Trophoblast cell (in vitro differentiated cells and primary cell): ENCODE measurements at regions not wholly inside any gene's neighbourhood (a gene's known extent, or its start where the extent isn't known, plus 50 kb on each side); places are given as distances from the start of the nearest gene placed in this dataset.
A peak's percentile ranks its signal among the peaks of the same experiment; 100 is the strongest.

Source experiments
- DNase-seq, 2 donors: peaks; one replicate each; pipeline ENCODE4 v3.0.0-alpha.2; 2016
- H2AFZ ChIP-seq: 2 replicates; pipeline ENCODE4 v1.6.1; 2013; ENCODE audit warnings: low read length, moderate library complexity, mild to moderate bottlenecking; ENCODE audit not compliant: insufficient read depth, poor library complexity
- H2AK5ac ChIP-seq: 2 replicates; pipeline ENCODE4 v1.6.1; 2013; ENCODE audit warnings: mild to moderate bottlenecking, low read length
- H2BK120ac ChIP-seq: 2 replicates; pipeline ENCODE4 v1.6.1; 2013; ENCODE audit warnings: low read length, mild to moderate bottlenecking, moderate library complexity; ENCODE audit not compliant: insufficient read depth, poor library complexity
- H2BK12ac ChIP-seq: 2 replicates; pipeline ENCODE4 v1.6.1; 2013; ENCODE audit warnings: mild to moderate bottlenecking, low read length, moderate library complexity
- H2BK5ac ChIP-seq: 2 replicates; pipeline ENCODE4 v1.6.1; 2013; ENCODE audit warnings: low read length, low read depth, moderate library complexity, mild to moderate bottlenecking; ENCODE audit not compliant: poor library complexity
- H3K14ac ChIP-seq: 2 replicates; pipeline ENCODE4 v1.6.1; 2013; ENCODE audit warnings: mild to moderate bottlenecking, low read length
- H3K18ac ChIP-seq: 2 replicates; pipeline ENCODE4 v1.6.1; 2013; ENCODE audit warnings: mild to moderate bottlenecking, low read length
- H3K23ac ChIP-seq: 2 replicates; pipeline ENCODE4 v1.6.1; 2013; ENCODE audit warnings: low read length
- H3K27ac ChIP-seq: 2 replicates; pipeline ENCODE4 v1.5.1; 2013; ENCODE audit warnings: low read depth, mild to moderate bottlenecking, inconsistent platforms, low read length, moderate library complexity
- H3K27me3 ChIP-seq: 2 replicates; pipeline ENCODE4 v1.6.1; 2013; ENCODE audit warnings: inconsistent platforms, mild to moderate bottlenecking, low read length, moderate library complexity; ENCODE audit not compliant: insufficient read depth
- H3K36me3 ChIP-seq, 2 experiments: 1 replicate in 1 of 2; 2 replicates in 1 of 2; pipeline ENCODE4 v1.6.1; 2013; ENCODE audit warnings: low read length in 2 of 2, mild to moderate bottlenecking in 2 of 2, moderate library complexity in 1 of 2; ENCODE audit not compliant: insufficient read depth in 2 of 2, control insufficient read depth in 1 of 2
- H3K4ac ChIP-seq: 2 replicates; pipeline ENCODE4 v1.6.1; 2013; ENCODE audit warnings: low read depth, mild to moderate bottlenecking, low read length, moderate library complexity
- H3K4me1 ChIP-seq, 2 experiments: 1 replicate in 1 of 2; 2 replicates in 1 of 2; pipeline ENCODE4 v1.6.1; 2013; ENCODE audit warnings: low read length in 2 of 2, mild to moderate bottlenecking in 2 of 2, moderate library complexity in 1 of 2; ENCODE audit not compliant: insufficient read depth in 2 of 2, control insufficient read depth in 1 of 2
- H3K4me2 ChIP-seq: 2 replicates; pipeline ENCODE4 v1.6.1; 2013; ENCODE audit warnings: inconsistent platforms, mild to moderate bottlenecking, low read length, moderate library complexity
- H3K4me3 ChIP-seq: 2 replicates; pipeline ENCODE4 v1.5.1; 2013; ENCODE audit warnings: mild to moderate bottlenecking, low read depth, low read length, inconsistent platforms
- H3K79me1 ChIP-seq: one replicate; pipeline ENCODE4 v1.6.1; 2013; ENCODE audit warnings: low read length
- H3K79me2 ChIP-seq: 2 replicates; pipeline ENCODE4 v1.6.1; 2013; ENCODE audit warnings: low read length, mild to moderate bottlenecking; ENCODE audit not compliant: control insufficient read depth, insufficient read depth, poor library complexity
- H3K9ac ChIP-seq: 2 replicates; pipeline ENCODE4 v1.6.1; 2013; ENCODE audit warnings: mild to moderate bottlenecking, low read length
- H3K9me3 ChIP-seq: 2 replicates; pipeline ENCODE4 v1.6.1; 2013; ENCODE audit warnings: low read depth, mild to moderate bottlenecking, control low read depth, inconsistent platforms, low read length; ENCODE audit not compliant: insufficient read depth
- H4K12ac ChIP-seq: 2 replicates; pipeline ENCODE4 v1.6.1; 2013; ENCODE audit warnings: low read depth, mild to moderate bottlenecking, low read length, moderate library complexity
- H4K8ac ChIP-seq: 2 replicates; pipeline ENCODE4 v1.6.1; 2013; ENCODE audit warnings: low read depth, mild to moderate bottlenecking, low read length, moderate library complexity
- H4K91ac ChIP-seq: one replicate; pipeline ENCODE4 v1.6.1; 2013; ENCODE audit warnings: low read depth, mild to moderate bottlenecking, low read length, moderate library complexity
- WGBS: extraction: QIAGEN DNeasy Blood & Tissue Kit; methylation state at CpG from one replicate; pipeline ENCODE4 v1.1.7; 2013; ENCODE audit warnings: missing lambda C conversion rate; ENCODE audit not compliant: insufficient read length, insufficient coverage; ENCODE audit errors: extremely low coverage; 5-methylcytosine and 5-hydroxymethylcytosine counted together

GRCh38 chr6:166253778-166254204 is 54.4 kb downstream of the PRR18 start:
- Histone ChIP-seq H3K4me2 (peak overlapping the region; percentile 94), H3K79me2 (no peaks in the 10 kb centered on the region), H3K9me3 (peaks cover 2% of the 10 kb centered on the region), H3K9ac (no peak overlapping the region), H3K4ac (no peak overlapping the region), H2BK120ac (no peak overlapping the region), H3K4me1 (peaks cover 2 to 3% of the 10 kb centered on the region in 2 experiments), H2BK5ac (no peak overlapping the region), H3K27ac (no peak overlapping the region), H2AFZ (peak overlapping the region; percentile 67), H3K79me1 (no peaks in the 10 kb centered on the region), H2BK12ac (no peak overlapping the region), H4K8ac (no peak overlapping the region), H3K14ac (no peak overlapping the region), H3K27me3 (peaks cover 11% of the 10 kb centered on the region), H3K18ac (no peak overlapping the region), H3K4me3 (no peak overlapping the region), H2AK5ac (no peak overlapping the region), H3K36me3 (no peaks in the 10 kb centered on the region), H4K12ac (no peak overlapping the region), H3K23ac (no peak overlapping the region), H4K91ac (no peak overlapping the region)
- DNase-seq, result peak in 1 of 2 donors; percentile 28
- WGBS, result no CpG with 5 or more reads among the region's 26 CpGs

DNA sequence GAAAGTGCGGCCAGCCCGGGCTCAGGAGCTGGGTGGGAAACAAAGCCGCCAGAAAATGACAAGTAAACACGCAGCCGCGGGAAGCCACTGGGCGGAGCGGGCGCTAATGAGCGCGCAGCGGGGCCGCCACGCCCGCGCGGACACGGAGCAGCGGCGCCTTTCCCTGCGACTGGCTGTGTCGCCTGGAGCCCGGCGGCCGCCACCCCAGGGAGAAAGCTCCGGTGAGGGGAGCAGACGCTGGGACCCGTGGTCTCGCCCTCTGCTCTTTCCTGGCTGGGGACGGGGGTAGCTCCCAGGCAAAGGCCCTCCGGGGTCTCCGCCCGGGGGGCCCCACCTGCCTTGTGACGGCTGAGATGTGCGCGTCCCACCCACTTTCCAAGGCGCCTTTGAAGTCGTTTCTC is 54.9 kb downstream of the PRR18 start:
- no CpG with 5 or more reads among the region's 38 CpGs for WGBS
- H2BK12ac ChIP-seq, result no peak overlapping the region
- DNase-seq, result peak in 1 of 2 donors; percentile 16

DNA sequence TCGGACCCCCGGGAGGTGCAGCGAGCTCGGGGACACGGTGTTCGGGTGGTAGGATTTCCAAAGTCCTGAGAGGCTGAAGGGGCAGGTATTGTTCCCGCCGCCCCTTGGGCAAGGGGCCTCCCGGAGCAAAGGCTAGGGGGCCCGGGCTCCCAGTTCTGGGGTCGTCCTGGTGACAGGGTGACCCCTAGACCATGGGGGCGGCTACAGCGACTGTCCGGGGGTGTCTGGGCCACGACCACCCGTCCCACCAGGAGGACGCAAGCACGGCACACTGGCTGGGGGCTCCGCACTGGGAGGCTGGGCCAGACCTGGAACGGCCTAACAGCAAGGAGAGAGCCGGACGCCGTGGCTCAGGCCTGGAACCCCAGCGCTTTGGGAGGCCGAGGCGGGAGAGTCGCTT is 55.6 kb downstream of the PRR18 start:
- Histone ChIP-seq H3K23ac (no peak overlapping the region), H3K4me3 (no peak overlapping the region), H3K27me3 (peaks cover 11% of the 10 kb centered on the region), H2AK5ac (no peak overlapping the region), H4K12ac (no peak overlapping the region), H3K4me2 (no peak overlapping the region), H2BK120ac (no peak overlapping the region), H2AFZ (no peak overlapping the region), H4K8ac (no peak overlapping the region), H3K36me3 (no peaks in the 10 kb centered on the region), H2BK5ac (no peak overlapping the region), H3K4ac (no peak overlapping the region), H3K18ac (no peak overlapping the region), H3K4me1 (peaks cover 2 to 3% of the 10 kb centered on the region in 2 experiments), H3K79me2 (no peaks in the 10 kb centered on the region), H3K27ac (no peak overlapping the region), H4K91ac (no peak overlapping the region), H2BK12ac (no peak overlapping the region), H3K9ac (no peak overlapping the region), H3K79me1 (no peaks in the 10 kb centered on the region), H3K14ac (no peak overlapping the region), H3K9me3 (peaks cover 2% of the 10 kb centered on the region)
- no CpG with 5 or more reads among the region's 27 CpGs for WGBS
- no peak for DNase-seq

More for the DNA sequence above, 54.9 kb downstream of the PRR18 start:
- no peaks in the 10 kb centered on the region for H3K79me1 ChIP-seq
- peak overlapping the region; percentile 72 for H2AFZ ChIP-seq
- H3K36me3 ChIP-seq, result no peaks in the 10 kb centered on the region
- peak overlapping the region; percentile 59 for H3K4me3 ChIP-seq
- no peaks in the 10 kb centered on the region for H3K79me2 ChIP-seq
- no peak overlapping the region for H2AK5ac ChIP-seq
- H4K8ac ChIP-seq, result no peak overlapping the region
- H3K14ac ChIP-seq, result no peak overlapping the region
- H2BK120ac ChIP-seq, result no peak overlapping the region
- H4K91ac ChIP-seq, result no peak overlapping the region
- H3K9ac ChIP-seq, result no peak overlapping the region
- no peak overlapping the region for H3K4ac ChIP-seq
- no peak overlapping the region for H2BK5ac ChIP-seq
- no peak overlapping the region for H3K27ac ChIP-seq
- peaks cover 2 to 3% of the 10 kb centered on the region in 2 experiments for H3K4me1 ChIP-seq
- peaks cover 11% of the 10 kb centered on the region for H3K27me3 ChIP-seq
- no peak overlapping the region for H4K12ac ChIP-seq
- peak overlapping the region; percentile 94 for H3K4me2 ChIP-seq
- H3K23ac ChIP-seq, result no peak overlapping the region
- no peak overlapping the region for H3K18ac ChIP-seq
- peaks cover 2% of the 10 kb centered on the region for H3K9me3 ChIP-seq

DNA sequence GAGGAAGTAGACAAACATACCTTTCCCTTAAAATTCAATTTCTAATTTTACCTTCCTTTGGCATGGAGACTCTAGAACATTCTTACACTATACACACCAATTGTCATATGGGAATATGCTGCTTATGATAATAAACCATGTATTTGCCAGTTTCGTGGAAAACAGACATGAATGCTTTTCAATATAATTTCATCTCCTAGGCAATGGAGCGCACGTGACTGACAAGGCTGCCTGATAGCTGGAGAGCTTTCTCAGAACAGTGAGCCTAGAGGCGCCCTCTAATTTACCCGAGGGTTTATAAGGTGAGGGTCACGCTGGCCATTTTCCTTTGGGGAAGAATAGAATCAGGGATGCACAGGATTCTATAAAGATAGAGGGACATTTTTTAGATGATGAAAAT is 56.5 kb downstream of the PRR18 start:
- Histone ChIP-seq H3K9me3 (peaks cover 2% of the 10 kb centered on the region), H3K23ac (no peak overlapping the region), H2AFZ (no peak overlapping the region), H2BK5ac (no peak overlapping the region), H3K9ac (no peak overlapping the region), H3K27me3 (peaks cover 11% of the 10 kb centered on the region), H2BK12ac (no peak overlapping the region), H3K14ac (no peak overlapping the region), H3K4me2 (no peak overlapping the region), H2AK5ac (no peak overlapping the region), H4K8ac (no peak overlapping the region), H4K91ac (no peak overlapping the region), H3K79me2 (no peaks in the 10 kb centered on the region), H3K4ac (no peak overlapping the region), H3K79me1 (no peaks in the 10 kb centered on the region), H3K4me1 (peaks cover 2 to 3% of the 10 kb centered on the region in 2 experiments), H4K12ac (no peak overlapping the region), H3K27ac (no peak overlapping the region), H3K4me3 (no peak overlapping the region), H3K36me3 (no peaks in the 10 kb centered on the region), H2BK120ac (no peak overlapping the region), H3K18ac (no peak overlapping the region)
- WGBS, result no CpG with 5 or more reads among the region's 6 CpGs
- no peak for DNase-seq
